Fibroblast of mammary gland (primary cell): ENCODE measurements at regions not wholly inside any gene's neighbourhood (a gene's known extent, or its start where the extent isn't known, plus 50 kb on each side); places are given as distances from the start of the nearest gene placed in this dataset.

Experiments
- DNase-seq: peaks from one replicate; pipeline ENCODE4 v3.0.0-alpha.2; 2010; ENCODE audit warnings: low read depth
- H3K4me3 ChIP-seq: 2 replicates; pipeline ENCODE4 v1.5.1; 2011; ENCODE audit warnings: low read depth, mild to moderate bottlenecking, low read length, moderate library complexity; ENCODE audit not compliant: control insufficient read depth
- CTCF ChIP-seq: conservative IDR thresholded peaks from 2 replicates; pipeline ENCODE4 v1.5.1; 2011; ENCODE audit warnings: low read depth, low read length, inconsistent platforms; ENCODE audit not compliant: control insufficient read depth, insufficient read depth

GRCh38 chr20:59469267-59470252, 134.8 kb upstream of the PHACTR3 start:
- TF ChIP-seq CTCF: no peak
- no peak overlapping the region for H3K4me3 ChIP-seq
- DNase-seq: no peak

GRCh38 chr20:59470521-59470920, 133.8 kb upstream of the PHACTR3 start:
- TF ChIP-seq CTCF: no peak
- DNase-seq: no peak
- H3K4me3 ChIP-seq: no peak overlapping the region

GRCh38 chr20:59471653-59472421, 132.5 kb upstream of the PHACTR3 start:
- no peak for TF ChIP-seq CTCF
- H3K4me3 ChIP-seq: no peak overlapping the region
- DNase-seq: no peak

- DNase-seq: no peak
- TF ChIP-seq CTCF: no peak
- H3K4me3 ChIP-seq: no peak overlapping the region
Observed at GRCh38 chr20:59473742-59474141, 130.6 kb upstream of the PHACTR3 start.

- H3K4me3 ChIP-seq: no peak overlapping the region
- DNase-seq: no peak
- TF ChIP-seq CTCF: no peak
Observed at GRCh38 chr20:59481067-59481466, 123.3 kb upstream of the PHACTR3 start.

GRCh38 chr20:59481477-59482018, 122.8 kb upstream of the PHACTR3 start:
- no peak for DNase-seq
- H3K4me3 ChIP-seq: no peak overlapping the region
- no peak for TF ChIP-seq CTCF
